Liver (tissue), 3 donors: ENCODE measurements at regions not wholly inside any gene's neighbourhood (a gene's known extent, or its start where the extent isn't known, plus 50 kb on each side); places are given as distances from the start of the nearest gene placed in this dataset.

Source experiments
- EGR1 ChIP-seq, 2 donors: IDR thresholded peaks; 2 replicates each; pipeline ENCODE4 v1.6.1; 2016 to 2018; ENCODE audit warnings: antibody characterized with exemption in 2 of 2, low read depth in 2 of 2
- FOXA1 ChIP-seq: IDR thresholded peaks from 2 replicates; pipeline ENCODE4 v1.6.1; 2016; ENCODE audit warnings: antibody characterized with exemption
- GABPA ChIP-seq, 2 donors: IDR thresholded peaks in 1 of 2; conservative IDR thresholded peaks in 1 of 2; 2 replicates each; pipeline ENCODE4 v1.6.1; 2016; ENCODE audit warnings: antibody characterized with exemption in 2 of 2, mild to moderate bottlenecking in 1 of 2, moderate library complexity in 1 of 2
- HNF4A ChIP-seq, 2 donors: conservative IDR thresholded peaks; 2 replicates each; pipeline ENCODE4 v1.6.1; 2016; ENCODE audit warnings: antibody characterized with exemption in 2 of 2, mild to moderate bottlenecking in 2 of 2
- RAD21 ChIP-seq, 2 donors: IDR thresholded peaks; 2 replicates each; pipeline ENCODE4 v1.6.1; 2016; ENCODE audit warnings: antibody characterized with exemption in 2 of 2, mild to moderate bottlenecking in 2 of 2
- RXRA ChIP-seq, 2 donors: IDR thresholded peaks; 2 replicates each; pipeline ENCODE4 v1.6.1; 2017 to 2018; ENCODE audit warnings: antibody characterized with exemption in 2 of 2, mild to moderate bottlenecking in 1 of 2
- SP1 ChIP-seq: IDR thresholded peaks from 2 replicates; pipeline ENCODE4 v1.6.1; 2018; ENCODE audit warnings: antibody characterized with exemption, mild to moderate bottlenecking
- TAF1 ChIP-seq: conservative IDR thresholded peaks from 2 replicates; pipeline ENCODE4 v1.6.1; 2016; ENCODE audit warnings: antibody characterized with exemption, mild to moderate bottlenecking
- YY1 ChIP-seq: IDR thresholded peaks from 2 replicates; pipeline ENCODE4 v1.6.1; 2016; ENCODE audit warnings: antibody characterized with exemption, mild to moderate bottlenecking
- TF ChIP-seq, protein P1 (sequence below): fragments of 150-350 bp; IDR thresholded peaks from 2 replicates; pipeline ENCODE4 v1.5.1; 2017; ENCODE audit warnings: improper control_type of control experiment, low read depth, low read length; ENCODE audit not compliant: missing input control
- TF ChIP-seq, protein P2 (sequence below): IDR thresholded peaks from 2 replicates; pipeline ENCODE4 v1.6.1; 2016; ENCODE audit warnings: antibody characterized with exemption, mild to moderate bottlenecking
- TF ChIP-seq, protein P3 (sequence below): IDR thresholded peaks from 2 replicates; pipeline ENCODE4 v1.6.1; 2016; ENCODE audit warnings: antibody characterized with exemption
- TF ChIP-seq, protein P4 (sequence below): IDR thresholded peaks from 2 replicates; pipeline ENCODE4 v1.6.1; 2016; ENCODE audit warnings: antibody characterized with exemption
- TF ChIP-seq, protein P5 (sequence below): IDR thresholded peaks from 2 replicates; pipeline ENCODE4 v1.6.1; 2016; ENCODE audit warnings: antibody characterized with exemption
- donor health status: healthy.
- donor health status: healthy.

DNA sequence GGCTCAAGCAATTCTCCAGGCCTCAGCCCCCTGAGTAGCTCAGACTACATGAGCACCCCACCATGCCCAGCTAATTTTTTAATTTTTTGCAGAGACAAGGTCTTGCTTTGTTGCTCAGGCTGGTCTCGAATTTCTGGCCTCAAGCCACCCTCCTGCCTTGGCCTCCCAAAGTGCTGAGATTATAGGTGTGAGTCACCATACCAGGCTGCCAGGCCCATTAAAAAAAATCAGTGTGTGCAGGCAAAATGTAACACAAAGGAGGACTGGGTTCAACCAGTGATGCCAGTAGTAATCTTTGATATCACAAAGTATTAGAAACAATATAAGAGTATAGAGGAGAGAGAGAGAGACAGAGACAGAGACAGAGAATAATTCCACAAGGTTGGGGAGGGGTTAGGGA is 322.7 kb downstream of the MSX2 start:
- TF ChIP-seq, protein P1, sequence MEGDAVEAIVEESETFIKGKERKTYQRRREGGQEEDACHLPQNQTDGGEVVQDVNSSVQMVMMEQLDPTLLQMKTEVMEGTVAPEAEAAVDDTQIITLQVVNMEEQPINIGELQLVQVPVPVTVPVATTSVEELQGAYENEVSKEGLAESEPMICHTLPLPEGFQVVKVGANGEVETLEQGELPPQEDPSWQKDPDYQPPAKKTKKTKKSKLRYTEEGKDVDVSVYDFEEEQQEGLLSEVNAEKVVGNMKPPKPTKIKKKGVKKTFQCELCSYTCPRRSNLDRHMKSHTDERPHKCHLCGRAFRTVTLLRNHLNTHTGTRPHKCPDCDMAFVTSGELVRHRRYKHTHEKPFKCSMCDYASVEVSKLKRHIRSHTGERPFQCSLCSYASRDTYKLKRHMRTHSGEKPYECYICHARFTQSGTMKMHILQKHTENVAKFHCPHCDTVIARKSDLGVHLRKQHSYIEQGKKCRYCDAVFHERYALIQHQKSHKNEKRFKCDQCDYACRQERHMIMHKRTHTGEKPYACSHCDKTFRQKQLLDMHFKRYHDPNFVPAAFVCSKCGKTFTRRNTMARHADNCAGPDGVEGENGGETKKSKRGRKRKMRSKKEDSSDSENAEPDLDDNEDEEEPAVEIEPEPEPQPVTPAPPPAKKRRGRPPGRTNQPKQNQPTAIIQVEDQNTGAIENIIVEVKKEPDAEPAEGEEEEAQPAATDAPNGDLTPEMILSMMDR: no peak
- TF ChIP-seq GABPA (IDR thresholded peaks at IDR 0.05 in 1 of 2, conservative IDR thresholded peaks at IDR 0.05 in 1 of 2) (no peak), EGR1 (IDR thresholded peaks at IDR 0.05; ENCODE audit: low read depth in 2 of 2) (no peak), YY1 (no peak), RXRA (IDR thresholded peaks at IDR 0.05) (no peak), FOXA1 (no peak), TAF1 (no peak), HNF4A (conservative IDR thresholded peaks at IDR 0.05) (no peak), SP1 (no peak), RAD21 (IDR thresholded peaks at IDR 0.05) (no peak)
- TF ChIP-seq, protein P2, sequence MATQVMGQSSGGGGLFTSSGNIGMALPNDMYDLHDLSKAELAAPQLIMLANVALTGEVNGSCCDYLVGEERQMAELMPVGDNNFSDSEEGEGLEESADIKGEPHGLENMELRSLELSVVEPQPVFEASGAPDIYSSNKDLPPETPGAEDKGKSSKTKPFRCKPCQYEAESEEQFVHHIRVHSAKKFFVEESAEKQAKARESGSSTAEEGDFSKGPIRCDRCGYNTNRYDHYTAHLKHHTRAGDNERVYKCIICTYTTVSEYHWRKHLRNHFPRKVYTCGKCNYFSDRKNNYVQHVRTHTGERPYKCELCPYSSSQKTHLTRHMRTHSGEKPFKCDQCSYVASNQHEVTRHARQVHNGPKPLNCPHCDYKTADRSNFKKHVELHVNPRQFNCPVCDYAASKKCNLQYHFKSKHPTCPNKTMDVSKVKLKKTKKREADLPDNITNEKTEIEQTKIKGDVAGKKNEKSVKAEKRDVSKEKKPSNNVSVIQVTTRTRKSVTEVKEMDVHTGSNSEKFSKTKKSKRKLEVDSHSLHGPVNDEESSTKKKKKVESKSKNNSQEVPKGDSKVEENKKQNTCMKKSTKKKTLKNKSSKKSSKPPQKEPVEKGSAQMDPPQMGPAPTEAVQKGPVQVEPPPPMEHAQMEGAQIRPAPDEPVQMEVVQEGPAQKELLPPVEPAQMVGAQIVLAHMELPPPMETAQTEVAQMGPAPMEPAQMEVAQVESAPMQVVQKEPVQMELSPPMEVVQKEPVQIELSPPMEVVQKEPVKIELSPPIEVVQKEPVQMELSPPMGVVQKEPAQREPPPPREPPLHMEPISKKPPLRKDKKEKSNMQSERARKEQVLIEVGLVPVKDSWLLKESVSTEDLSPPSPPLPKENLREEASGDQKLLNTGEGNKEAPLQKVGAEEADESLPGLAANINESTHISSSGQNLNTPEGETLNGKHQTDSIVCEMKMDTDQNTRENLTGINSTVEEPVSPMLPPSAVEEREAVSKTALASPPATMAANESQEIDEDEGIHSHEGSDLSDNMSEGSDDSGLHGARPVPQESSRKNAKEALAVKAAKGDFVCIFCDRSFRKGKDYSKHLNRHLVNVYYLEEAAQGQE: no peak
- TF ChIP-seq, protein P3, sequence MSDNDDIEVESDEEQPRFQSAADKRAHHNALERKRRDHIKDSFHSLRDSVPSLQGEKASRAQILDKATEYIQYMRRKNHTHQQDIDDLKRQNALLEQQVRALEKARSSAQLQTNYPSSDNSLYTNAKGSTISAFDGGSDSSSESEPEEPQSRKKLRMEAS: no peak
- TF ChIP-seq, protein P4, sequence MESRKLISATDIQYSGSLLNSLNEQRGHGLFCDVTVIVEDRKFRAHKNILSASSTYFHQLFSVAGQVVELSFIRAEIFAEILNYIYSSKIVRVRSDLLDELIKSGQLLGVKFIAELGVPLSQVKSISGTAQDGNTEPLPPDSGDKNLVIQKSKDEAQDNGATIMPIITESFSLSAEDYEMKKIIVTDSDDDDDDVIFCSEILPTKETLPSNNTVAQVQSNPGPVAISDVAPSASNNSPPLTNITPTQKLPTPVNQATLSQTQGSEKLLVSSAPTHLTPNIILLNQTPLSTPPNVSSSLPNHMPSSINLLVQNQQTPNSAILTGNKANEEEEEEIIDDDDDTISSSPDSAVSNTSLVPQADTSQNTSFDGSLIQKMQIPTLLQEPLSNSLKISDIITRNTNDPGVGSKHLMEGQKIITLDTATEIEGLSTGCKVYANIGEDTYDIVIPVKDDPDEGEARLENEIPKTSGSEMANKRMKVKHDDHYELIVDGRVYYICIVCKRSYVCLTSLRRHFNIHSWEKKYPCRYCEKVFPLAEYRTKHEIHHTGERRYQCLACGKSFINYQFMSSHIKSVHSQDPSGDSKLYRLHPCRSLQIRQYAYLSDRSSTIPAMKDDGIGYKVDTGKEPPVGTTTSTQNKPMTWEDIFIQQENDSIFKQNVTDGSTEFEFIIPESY: no peak
- TF ChIP-seq, protein P5, sequence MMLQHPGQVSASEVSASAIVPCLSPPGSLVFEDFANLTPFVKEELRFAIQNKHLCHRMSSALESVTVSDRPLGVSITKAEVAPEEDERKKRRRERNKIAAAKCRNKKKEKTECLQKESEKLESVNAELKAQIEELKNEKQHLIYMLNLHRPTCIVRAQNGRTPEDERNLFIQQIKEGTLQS: no peak
